ENCODE measurements at regions not wholly inside any gene's neighbourhood (a gene's known extent, or its start where the extent isn't known, plus 50 kb on each side); places are given as distances from the start of the nearest gene placed in this dataset.

DNA sequence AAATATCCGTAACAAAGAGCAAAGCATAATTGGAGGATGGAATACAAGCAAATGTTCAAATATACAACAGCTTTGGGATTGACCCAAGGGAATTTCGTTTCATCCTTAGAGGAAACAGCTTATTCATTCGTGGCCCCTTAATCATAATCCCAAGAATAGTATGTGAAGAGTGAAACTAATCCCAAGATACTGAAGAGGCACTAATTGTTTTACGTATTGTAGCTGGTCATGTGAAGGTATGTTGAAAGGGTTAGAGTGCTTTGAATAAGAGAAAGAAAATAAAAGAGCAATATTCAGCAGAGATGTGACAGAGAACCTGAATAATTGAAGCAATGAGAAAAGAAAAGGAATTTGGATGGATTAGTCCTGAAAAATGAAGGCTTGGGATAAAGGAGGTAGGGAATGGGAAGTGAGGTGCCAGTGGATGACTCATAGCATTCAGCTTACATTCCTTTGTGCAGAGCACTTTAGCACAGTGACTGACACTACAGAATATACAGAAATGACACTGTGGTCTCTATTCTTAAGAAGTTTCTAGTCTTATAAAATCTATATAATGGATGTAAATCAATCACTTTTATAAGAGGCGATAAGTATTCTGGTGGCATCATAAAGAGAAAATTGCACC is 221.9 kb downstream of the TLR4 start:
- no peak for DNase-seq (ENCODE audit: insufficient read length, low spot score, missing footprints)
- H3K27ac ChIP-seq (ENCODE audit: low read depth, low read length), result no peak overlapping the region
- H3K4me1 ChIP-seq (ENCODE audit: insufficient read depth, low read length), result no peaks in the 10 kb centered on the region
- H2AFZ ChIP-seq (ENCODE audit: low read length), result no peak overlapping the region
- no peaks in the 10 kb centered on the region for H3K36me3 ChIP-seq (ENCODE audit: insufficient read depth, low read length)
- H4K20me1 ChIP-seq (ENCODE audit: insufficient read depth, low read length), result no peaks in the 10 kb centered on the region
- no peaks in the 10 kb centered on the region for H3K27me3 ChIP-seq (ENCODE audit: insufficient read depth, low read length)
- H3K4me3 ChIP-seq (ENCODE audit: insufficient read depth, low read length), result no peak overlapping the region
- no peaks in the 10 kb centered on the region for H3K9me3 ChIP-seq (ENCODE audit: low read depth, low read length)
- TF ChIP-seq, protein P1, sequence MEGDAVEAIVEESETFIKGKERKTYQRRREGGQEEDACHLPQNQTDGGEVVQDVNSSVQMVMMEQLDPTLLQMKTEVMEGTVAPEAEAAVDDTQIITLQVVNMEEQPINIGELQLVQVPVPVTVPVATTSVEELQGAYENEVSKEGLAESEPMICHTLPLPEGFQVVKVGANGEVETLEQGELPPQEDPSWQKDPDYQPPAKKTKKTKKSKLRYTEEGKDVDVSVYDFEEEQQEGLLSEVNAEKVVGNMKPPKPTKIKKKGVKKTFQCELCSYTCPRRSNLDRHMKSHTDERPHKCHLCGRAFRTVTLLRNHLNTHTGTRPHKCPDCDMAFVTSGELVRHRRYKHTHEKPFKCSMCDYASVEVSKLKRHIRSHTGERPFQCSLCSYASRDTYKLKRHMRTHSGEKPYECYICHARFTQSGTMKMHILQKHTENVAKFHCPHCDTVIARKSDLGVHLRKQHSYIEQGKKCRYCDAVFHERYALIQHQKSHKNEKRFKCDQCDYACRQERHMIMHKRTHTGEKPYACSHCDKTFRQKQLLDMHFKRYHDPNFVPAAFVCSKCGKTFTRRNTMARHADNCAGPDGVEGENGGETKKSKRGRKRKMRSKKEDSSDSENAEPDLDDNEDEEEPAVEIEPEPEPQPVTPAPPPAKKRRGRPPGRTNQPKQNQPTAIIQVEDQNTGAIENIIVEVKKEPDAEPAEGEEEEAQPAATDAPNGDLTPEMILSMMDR (IDR thresholded peaks at IDR 0.05; ENCODE audit: extremely low read depth, low read depth, low read length), result no peak
- H3K4me2 ChIP-seq (ENCODE audit: insufficient read depth, low read length), result no peak overlapping the region
- H3K79me2 ChIP-seq (ENCODE audit: insufficient read depth, low read length), result no peaks in the 10 kb centered on the region

DNA sequence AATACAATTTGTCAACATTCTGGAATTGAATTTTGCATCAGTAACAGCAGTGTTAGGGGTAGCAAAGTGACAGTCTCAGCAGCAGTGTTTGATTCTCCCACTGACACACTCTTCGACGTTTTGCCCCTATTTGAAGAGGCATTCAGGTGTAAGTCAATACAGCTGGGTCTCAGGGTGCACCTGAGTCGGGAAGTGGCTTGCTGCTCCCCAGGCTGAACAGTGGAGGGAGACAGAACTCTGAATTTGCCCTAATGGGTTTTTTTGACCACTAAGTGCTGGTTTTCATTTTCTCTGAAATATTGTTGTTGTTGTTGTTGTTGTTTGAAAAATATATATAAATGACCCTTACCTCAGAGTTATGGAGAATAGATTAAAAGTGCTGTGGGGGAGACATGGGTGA is 223.2 kb downstream of the TLR4 start:
- Histone ChIP-seq H4K20me1 (ENCODE audit: insufficient read depth, low read length) (no peaks in the 10 kb centered on the region), H3K9me3 (ENCODE audit: low read depth, low read length) (no peaks in the 10 kb centered on the region), H3K4me1 (ENCODE audit: insufficient read depth, low read length) (no peaks in the 10 kb centered on the region), H3K27ac (ENCODE audit: low read depth, low read length) (no peak overlapping the region), H2AFZ (ENCODE audit: low read length) (no peak overlapping the region), H3K79me2 (ENCODE audit: insufficient read depth, low read length) (no peaks in the 10 kb centered on the region), H3K36me3 (ENCODE audit: insufficient read depth, low read length) (no peaks in the 10 kb centered on the region), H3K4me3 (ENCODE audit: insufficient read depth, low read length) (no peak overlapping the region), H3K4me2 (ENCODE audit: insufficient read depth, low read length) (no peak overlapping the region), H3K27me3 (ENCODE audit: insufficient read depth, low read length) (no peaks in the 10 kb centered on the region)
- TF ChIP-seq, protein P1 (IDR thresholded peaks at IDR 0.05; ENCODE audit: extremely low read depth, low read depth, low read length), result no peak
- no peak for DNase-seq (ENCODE audit: insufficient read length, low spot score, missing footprints)

DNA sequence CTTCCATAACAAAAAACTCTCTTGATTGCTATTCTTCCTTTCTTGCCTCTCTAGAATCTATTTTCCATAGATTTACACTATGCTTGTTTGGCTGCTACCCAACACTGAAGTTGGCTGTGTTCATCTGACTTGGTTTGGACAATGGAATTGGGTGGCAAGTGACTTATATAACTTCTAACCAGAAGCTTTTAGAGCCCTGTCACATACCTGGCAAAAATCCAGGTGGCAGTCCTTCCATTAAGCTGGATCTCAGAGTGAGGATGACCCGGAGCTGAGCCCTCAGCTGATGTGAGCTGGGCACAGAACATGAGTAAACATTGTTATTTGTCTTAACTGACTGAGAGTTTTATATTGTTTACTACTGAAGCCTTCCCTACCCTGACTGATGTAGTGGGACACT is 225.7 kb downstream of the TLR4 start:
- H3K27me3 ChIP-seq (ENCODE audit: insufficient read depth, low read length), result no peaks in the 10 kb centered on the region
- no peaks in the 10 kb centered on the region for H3K9me3 ChIP-seq (ENCODE audit: low read depth, low read length)
- no peak overlapping the region for H2AFZ ChIP-seq (ENCODE audit: low read length)
- H3K27ac ChIP-seq (ENCODE audit: low read depth, low read length), result no peak overlapping the region
- TF ChIP-seq, protein P1 (IDR thresholded peaks at IDR 0.05; ENCODE audit: extremely low read depth, low read depth, low read length), result no peak
- no peaks in the 10 kb centered on the region for H4K20me1 ChIP-seq (ENCODE audit: insufficient read depth, low read length)
- H3K79me2 ChIP-seq (ENCODE audit: insufficient read depth, low read length), result no peaks in the 10 kb centered on the region
- no peak overlapping the region for H3K4me3 ChIP-seq (ENCODE audit: insufficient read depth, low read length)
- no peaks in the 10 kb centered on the region for H3K36me3 ChIP-seq (ENCODE audit: insufficient read depth, low read length)
- H3K4me2 ChIP-seq (ENCODE audit: insufficient read depth, low read length), result no peak overlapping the region
- H3K4me1 ChIP-seq (ENCODE audit: insufficient read depth, low read length), result no peaks in the 10 kb centered on the region
- DNase-seq (ENCODE audit: insufficient read length, low spot score, missing footprints), result no peak

DNA sequence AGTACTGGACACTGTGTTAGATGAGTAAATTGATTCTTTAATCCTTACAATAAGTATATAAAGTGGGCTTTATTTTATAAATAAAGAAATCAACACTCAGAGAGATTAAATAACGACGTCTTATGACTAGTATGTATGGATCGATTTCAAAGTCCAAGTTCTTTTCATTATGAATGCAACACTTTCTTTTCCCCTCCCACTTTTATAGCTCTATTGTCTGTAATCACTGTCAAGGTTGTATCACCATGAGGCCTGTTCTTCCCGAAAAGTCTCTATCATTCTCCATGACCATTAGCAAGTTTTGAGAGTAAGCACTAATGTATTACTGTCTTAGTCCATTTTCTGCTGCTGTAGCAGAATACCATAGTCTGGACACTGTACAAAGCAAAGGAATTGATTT is 228.4 kb downstream of the TLR4 start:
- Histone ChIP-seq H3K36me3 (ENCODE audit: insufficient read depth, low read length) (no peaks in the 10 kb centered on the region), H2AFZ (ENCODE audit: low read length) (no peak overlapping the region), H3K9me3 (ENCODE audit: low read depth, low read length) (no peaks in the 10 kb centered on the region), H3K27me3 (ENCODE audit: insufficient read depth, low read length) (no peaks in the 10 kb centered on the region), H3K4me1 (ENCODE audit: insufficient read depth, low read length) (no peaks in the 10 kb centered on the region), H4K20me1 (ENCODE audit: insufficient read depth, low read length) (no peaks in the 10 kb centered on the region), H3K79me2 (ENCODE audit: insufficient read depth, low read length) (no peaks in the 10 kb centered on the region), H3K4me2 (ENCODE audit: insufficient read depth, low read length) (no peak overlapping the region), H3K4me3 (ENCODE audit: insufficient read depth, low read length) (no peak overlapping the region), H3K27ac (ENCODE audit: low read depth, low read length) (no peak overlapping the region)
- TF ChIP-seq, protein P1 (IDR thresholded peaks at IDR 0.05; ENCODE audit: extremely low read depth, low read depth, low read length), result no peak
- no peak for DNase-seq (ENCODE audit: insufficient read length, low spot score, missing footprints)
